CD4-positive, alpha-beta T cell treated with Interleukin-4 for 1 hour (primary cell): ENCODE measurements at regions not wholly inside any gene's neighbourhood (a gene's known extent, or its start where the extent isn't known, plus 50 kb on each side); places are given as distances from the start of the nearest gene placed in this dataset.
"Not testable (repeated sequence)": the region's sequence is repeated elsewhere in the genome, so short reads cannot be mapped to it uniquely, and the experiment has no call there.

ENCODE experiments used
- DNase-seq, 2 donors: peaks; one replicate each; pipeline ENCODE4 v3.0.0-alpha.2; 2020 to 2022

DNA sequence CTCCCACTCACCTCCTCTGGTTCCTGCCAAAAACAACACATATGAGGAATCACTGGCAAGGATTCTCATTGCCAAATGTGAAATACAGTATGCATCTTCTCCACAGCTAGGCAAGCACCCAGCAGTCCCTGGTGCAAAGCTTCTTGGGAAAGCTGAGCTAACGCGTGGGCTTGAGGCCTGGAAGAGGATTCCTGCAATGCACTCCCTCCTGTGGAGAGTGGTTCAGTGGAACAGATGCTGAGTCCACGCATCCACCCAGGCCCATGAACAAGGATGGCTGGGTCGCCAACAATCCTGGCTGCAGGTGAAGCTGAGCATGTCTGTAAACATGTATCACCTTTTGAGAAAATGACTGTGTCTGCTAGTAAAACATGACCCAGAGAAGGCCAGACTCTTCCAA lies 113.2 kb upstream of the CHST15 start:
- no peak for DNase-seq

- DNase-seq = no peak
These were observed 112.0 kb upstream of the CHST15 start for GRCh38 chr10:124205432-124205831.

GRCh38 chr10:124204726-124205125 lies 111.3 kb upstream of the CHST15 start:
- DNase-seq = no peak

- DNase-seq = no peak
These were observed 106.6 kb upstream of the CHST15 start for GRCh38 chr10:124200011-124200410.

DNA sequence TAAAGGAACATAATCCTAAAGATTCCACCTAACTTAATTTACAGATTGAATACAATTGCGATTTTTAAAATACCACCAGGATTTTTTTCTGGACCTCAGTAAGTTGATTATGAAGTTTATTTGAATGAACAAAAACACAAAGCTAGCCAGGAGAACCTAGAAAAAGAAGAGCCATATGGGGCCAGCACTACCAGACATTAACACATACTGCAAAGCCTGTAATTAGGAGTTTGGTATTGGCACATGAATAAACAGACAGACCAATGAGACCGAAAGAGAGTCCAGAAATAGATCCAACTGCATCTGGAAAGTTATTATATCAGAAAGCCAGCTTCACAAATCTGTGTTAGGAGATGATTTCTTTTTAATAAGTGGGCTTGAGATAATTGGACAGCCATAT lies 105.5 kb upstream of the CHST15 start:
- DNase-seq = no peak

- DNase-seq = no peak
These were observed 104.7 kb upstream of the CHST15 start for GRCh38 chr10:124198125-124198501.

DNA sequence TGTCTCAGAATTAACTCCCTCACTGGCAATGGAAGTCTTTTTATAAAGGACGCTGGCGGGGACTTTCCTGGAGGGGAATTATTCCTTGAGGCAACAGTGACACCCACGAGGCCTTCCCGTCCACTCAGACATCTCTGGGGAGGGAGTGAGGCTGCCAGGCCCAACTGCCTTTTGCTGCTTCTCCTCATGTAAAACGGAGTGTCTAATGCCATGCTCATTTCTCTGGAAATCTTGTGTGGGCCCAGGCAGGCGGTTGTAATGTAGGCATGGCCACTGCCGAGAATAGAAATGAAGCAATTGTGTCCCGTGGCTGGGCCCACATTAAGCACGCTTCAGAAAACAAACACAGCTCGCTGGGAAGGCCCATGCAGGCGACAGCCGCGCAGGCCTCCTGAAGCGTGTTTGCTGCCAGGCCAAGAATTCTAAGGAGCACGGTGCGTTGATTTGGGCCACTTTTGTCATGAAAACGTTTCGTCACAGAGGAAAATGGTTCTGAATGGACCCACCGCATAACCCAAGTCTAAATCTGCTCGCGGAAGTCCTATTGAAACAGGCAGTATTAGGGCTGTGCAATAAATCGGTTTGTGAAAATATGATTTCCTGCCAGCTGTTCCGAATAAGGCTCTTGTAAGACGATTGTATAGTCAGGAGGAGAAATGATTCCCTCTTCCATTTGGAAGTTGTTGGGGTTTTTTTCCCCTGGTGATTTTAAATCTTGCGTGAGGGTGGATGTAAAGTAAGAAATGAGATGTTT lies 104.2 kb upstream of the CHST15 start:
- no peak for DNase-seq

DNA sequence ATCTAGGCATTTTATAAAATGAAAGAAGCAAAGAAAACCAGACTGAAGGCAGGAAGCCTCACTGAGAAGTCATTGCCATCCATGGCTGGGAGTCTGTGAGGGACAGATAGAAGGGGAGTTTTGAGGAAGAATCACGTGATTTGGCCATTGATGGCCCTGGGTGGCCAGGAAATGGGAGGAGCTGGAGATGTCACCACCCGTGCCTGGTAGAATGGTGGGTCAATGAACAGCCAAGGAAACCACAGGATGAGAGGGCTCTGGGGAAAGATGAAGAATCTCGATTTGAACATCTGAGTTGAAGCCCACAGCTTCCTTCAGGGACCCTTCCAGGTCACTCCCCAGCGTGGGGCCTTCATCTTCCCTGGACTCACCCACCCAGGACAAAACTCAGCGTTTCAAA lies 103.3 kb upstream of the CHST15 start:
- no peak for DNase-seq

DNA sequence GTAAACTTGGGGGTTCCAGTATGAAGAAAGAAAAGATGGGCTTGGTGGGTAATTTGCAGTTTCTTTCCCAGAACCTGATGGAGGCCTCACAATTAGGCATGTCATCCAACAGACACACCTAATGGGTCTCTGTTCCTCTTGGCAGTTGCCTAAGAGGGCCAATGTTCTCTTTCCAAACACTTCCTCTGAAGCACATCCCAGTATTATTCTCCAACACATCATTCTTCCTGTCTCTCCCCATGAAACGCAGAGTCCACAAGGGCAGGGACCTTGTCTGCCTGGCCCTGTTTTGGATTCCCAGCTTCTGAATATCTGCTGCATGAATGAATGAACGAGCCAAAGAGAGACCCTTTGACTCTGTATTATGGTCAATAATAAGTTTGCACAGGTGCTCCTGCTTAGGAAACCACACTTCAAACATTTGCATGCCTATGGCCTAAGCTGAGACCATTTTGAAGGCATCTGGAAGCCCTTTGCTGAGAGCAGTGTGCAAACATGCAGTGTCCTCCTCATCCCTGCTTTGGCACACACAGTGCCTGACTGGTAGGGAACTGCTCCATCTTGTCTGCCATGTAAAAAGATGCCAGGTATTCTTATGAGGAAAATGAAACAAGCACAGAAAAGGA lies 100.9 kb upstream of the CHST15 start:
- no peak for DNase-seq

DNA sequence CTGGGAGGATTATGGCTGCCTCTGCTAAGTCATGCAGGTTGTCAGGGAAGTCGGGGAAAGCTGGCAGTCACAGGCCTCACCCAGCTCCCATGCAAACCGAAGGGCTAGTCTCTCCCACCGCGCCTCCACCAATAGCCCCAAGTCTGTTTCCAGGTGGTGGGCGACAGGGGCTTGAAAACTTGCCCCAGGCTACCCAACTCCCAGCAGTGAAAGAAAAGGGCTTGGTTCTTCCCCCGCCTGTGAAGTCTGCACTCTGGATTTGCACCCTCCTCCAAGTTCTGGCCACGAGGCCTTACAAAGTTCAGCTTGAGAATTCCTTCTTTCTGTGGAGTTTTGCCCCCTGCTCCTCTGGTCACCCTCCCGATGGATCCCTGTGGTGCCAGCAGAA lies 99.9 kb upstream of the CHST15 start:
- no peak for DNase-seq

- DNase-seq = not testable (repeated sequence)
These were observed 99.4 kb upstream of the CHST15 start for GRCh38 chr10:124192664-124193308.

GRCh38 chr10:124190476-124190875 lies 97.1 kb upstream of the CHST15 start:
- not testable (repeated sequence) for DNase-seq

DNA sequence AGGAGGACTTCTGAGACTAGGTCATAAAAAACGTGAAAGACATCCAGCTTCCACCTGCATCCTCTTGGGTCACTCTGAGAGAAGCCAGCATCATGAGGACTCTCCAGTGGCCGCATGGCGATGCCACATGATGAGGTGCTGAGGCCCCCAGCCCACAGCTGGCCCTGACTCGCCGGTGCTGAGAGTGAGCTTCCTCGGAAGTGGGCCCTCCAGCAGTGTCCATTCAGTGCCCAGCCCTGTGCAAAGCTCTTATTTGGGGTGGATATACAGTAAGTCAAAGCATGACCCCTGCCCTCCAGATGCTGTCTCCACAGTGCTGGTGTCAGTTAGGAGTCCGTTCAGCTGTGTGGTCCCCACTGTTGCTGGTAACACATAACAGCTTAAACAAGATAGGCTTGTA lies 93.6 kb upstream of the CHST15 start:
- DNase-seq = no peak

GRCh38 chr10:124185084-124185483 lies 91.7 kb upstream of the CHST15 start:
- no peak for DNase-seq

- no peak for DNase-seq
These were observed 90.9 kb upstream of the CHST15 start for GRCh38 chr10:124184208-124184830.

DNA sequence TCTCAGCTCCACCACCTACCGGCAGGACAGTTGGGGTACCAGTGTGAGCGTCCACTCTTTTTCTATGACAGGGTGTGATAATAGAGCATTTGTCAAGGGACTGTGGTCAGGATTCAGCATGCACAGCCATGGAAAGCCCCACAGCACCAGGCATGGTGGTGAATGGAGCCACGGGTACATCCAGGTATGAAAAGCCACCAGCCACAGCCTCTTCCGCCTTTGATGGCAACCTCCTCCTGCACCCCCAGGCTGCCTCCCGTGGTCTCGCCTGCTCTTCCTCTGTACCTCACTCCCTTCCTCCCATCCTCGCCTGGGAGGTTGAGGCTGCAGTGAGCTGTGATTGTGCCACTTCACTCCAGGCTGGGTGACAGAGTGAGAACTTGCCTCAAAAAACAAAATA lies 90.2 kb upstream of the CHST15 start:
- no peak for DNase-seq

DNA sequence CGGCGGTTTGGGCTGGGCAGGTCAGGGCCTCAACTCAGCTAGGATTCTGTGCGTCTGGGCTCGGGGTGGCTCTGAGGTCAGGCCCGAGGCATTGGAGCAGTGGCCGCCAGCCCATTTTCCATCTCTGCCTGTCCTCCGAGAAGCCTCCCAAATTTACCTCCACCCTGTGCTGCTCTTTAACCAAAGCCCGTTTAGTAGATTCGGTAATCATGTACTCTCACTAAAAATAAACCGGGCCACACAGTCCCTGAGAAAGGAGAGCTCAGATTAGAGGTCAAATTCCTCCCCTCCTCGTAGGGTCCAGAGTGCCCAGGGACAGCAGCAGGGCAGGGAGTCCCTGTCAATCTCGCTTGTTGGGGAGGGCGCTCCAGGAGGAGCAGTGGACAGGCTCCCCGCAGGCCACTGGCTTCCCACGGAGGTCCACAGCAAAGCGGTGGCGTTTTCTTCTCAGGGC lies 88.7 kb upstream of the CHST15 start:
- DNase-seq = no peak

DNA sequence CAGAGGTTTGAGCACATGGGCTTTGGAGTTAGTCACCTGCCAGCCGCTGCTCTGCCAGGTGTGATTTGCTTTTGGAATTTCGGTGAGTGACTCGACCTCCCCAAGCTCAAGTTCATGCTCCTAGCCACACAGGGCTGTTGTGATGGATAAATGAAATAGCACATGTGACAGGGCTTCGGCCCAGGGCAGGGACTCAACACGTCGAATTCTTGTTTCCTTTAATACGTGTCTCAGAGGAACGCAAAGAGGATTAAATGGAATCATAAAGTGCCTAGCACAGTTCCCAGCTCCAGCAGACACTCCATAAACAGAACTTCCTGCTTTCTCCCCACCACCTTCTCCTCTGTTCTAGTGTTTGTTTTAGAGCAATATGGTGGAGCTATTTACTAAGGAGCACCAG lies 88.3 kb upstream of the CHST15 start:
- DNase-seq = no peak

GRCh38 chr10:124180947-124181549 lies 87.7 kb upstream of the CHST15 start:
- DNase-seq = no peak

- DNase-seq = no peak
These were observed 86.8 kb upstream of the CHST15 start for GRCh38 chr10:124180044-124180745.

GRCh38 chr10:124179308-124180043 lies 86.1 kb upstream of the CHST15 start:
- DNase-seq = no peak

- DNase-seq = no peak
These were observed 83.8 kb upstream of the CHST15 start for GRCh38 chr10:124177180-124177518.
